ENCODE measurements at regions not wholly inside any gene's neighbourhood (a gene's known extent, or its start where the extent isn't known, plus 50 kb on each side); places are given as distances from the start of the nearest gene placed in this dataset.

DNA sequence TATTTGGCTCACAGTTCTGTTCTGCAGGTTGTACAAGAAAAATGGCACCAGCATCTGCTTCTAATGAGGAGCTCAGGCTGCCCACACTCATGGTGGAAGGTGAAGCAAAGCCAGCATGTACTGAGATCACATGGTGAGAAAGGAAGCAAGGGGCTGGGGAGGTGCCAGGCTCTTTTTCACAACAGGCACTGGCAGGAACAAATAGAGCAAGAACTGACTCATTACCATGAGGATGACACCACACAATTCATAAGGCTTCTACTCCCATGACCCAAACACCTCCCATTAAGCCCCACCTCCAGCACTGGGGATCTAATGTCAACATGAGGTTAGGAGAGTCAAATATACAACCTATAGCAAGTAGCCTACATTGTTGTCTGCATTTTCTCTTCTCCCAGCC is 522.6 kb downstream of the RFC3 start:
- DNase-seq: no peak

DNA sequence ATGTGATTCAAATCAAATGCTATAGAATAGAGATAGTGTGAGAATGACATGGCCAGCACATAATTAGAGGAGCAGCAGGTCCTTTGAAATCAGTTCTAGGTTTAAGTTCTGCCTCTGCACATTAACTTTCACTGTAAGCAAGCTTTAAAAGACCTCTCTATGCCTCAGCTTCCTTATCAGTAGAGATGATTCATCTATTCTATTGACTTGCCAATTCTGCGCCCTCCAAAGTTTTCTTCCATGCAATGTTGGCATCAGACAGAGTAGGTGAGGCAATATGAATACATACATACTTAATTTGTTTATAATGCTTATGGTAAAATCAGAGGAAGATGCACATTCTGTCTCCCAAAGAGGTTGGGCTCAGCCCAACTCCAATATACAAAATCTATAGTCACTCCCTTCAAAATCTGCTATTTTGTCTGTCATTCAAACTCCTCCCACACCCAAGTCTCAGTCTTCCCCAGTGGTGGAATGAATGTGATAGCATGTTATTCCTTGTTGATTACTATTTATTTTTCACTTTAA is 525.5 kb downstream of the RFC3 start:
- no peak for DNase-seq

DNA sequence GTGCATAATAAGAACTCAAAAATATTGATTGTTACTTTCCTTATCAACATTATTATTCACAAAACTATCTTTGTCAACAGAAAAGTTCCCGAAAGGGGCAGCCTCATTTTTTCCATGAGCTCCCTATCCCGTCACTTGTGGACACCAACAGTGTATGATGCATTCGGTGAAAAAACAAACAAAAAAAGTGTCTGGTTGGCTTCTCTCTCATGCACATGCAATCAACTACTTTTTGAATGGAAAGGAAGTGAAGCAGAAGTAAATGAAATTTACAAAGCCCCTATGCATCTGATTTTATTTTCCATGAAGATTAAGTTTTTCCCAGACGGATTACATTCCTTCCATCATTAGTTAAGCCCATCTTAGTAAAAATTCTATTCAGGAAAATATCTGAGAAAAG is 526.9 kb downstream of the RFC3 start:
- DNase-seq: no peak

GRCh38 chr13:34345258-34345965 is 527.5 kb downstream of the RFC3 start:
- DNase-seq: no peak

GRCh38 chr13:34346626-34347025 is 528.7 kb downstream of the RFC3 start:
- DNase-seq: no peak

DNA sequence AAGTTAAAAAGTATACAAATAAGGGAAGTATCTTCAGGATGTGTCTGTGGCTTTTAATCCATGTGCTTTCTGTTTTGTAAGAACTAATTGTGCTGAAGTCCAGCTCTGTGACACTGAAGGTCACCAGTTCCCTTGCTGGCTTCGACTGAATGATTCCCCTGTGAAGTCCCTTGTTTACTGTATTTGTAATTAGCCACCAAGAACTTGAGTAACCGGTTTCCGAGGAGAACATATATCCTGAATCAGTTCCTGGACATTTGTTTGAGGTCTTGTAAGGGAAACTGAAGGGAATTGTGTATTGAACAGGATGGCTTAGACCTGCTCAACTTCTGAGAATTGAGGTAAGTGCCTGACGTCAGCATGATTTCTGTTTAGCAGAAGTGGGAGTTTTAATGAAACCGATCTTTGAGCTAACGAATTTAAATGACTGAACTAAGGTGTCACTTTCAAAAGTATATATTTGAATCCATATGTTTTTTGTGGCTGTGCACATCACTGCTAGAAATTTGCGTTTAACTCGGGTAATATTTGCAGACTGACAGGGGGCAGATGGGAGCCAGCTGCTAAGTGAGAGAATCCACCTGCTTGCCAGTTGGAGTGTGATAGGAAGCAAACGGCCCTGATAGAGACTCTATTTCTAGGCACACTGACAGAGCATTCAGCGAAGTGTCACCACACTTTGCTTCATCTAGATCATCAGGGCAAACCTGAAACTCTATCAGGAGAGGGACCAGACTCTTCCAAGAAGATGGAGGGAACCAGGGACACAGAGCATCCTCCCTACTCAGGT is 530.0 kb downstream of the RFC3 start:
- peak; percentile 34 for DNase-seq

DNA sequence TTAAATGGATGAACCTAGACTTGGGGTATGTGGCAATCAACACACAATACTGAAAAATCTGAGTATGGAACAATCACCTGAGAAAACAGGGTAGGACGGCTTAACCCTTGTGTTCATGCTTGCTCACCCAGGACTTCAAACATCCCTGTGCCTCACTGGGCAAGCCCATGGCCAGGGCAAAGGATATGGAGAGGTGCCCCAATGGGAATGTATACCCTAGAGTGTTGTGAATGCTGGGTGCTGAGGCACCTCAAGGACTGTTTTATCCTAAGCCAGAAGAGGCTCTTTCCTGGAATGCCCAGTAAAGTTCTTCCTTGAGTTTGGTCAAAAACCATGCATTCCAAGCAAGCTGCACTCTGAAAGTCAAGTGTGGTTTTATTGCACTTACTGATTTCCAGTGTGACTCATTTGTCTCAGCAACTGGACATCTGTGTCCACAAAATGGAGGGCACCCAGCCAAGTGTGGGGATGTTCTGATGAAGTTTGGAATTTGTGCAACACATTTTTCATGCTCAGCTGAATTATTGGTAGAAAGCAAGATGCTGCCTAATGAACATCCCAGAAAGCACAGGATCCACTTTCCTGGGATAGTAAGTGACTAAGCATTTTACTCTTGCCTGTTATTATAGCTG is 531.3 kb downstream of the RFC3 start:
- no peak for DNase-seq

DNA sequence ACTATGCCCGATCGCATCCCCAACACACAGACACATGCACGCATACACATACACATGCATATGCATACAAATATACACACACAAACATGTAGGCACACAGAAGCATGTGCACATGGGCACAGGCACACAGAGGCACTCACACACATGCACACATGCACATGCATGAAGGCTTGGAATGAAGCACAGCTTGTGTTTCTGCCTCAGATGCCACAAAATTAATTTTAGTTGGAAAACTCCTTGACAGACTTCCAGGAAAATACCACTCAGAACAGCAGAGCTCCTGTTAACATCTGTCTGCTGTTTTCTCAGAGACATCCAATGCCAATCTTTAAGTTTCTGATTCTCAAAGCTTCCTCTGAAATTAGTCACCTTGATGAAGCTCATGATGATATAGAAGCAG is 532.7 kb downstream of the RFC3 start:
- no peak for DNase-seq

DNA sequence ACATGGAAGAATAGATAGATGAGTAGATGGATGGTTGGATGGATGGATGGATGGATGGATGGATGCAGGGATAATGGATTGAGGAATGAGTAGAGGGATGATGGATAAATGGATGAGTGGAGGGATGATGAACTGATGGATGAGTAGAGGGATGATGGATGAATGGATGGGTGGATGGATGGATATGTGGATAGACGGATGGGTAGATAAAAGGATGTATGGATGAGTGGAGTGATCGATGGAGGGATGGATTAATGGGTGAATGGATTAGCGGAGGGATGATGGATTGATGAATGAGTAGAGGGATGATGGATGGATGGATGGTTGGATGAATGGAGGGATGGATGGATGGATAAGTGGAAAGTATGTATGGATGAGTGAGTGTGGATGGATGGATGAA is 533.2 kb downstream of the RFC3 start:
- no peak for DNase-seq

GRCh38 chr13:34352958-34353357 is 535.0 kb downstream of the RFC3 start:
- DNase-seq: no peak

GRCh38 chr13:34356686-34357434 is 538.9 kb downstream of the RFC3 start:
- no peak for DNase-seq

DNA sequence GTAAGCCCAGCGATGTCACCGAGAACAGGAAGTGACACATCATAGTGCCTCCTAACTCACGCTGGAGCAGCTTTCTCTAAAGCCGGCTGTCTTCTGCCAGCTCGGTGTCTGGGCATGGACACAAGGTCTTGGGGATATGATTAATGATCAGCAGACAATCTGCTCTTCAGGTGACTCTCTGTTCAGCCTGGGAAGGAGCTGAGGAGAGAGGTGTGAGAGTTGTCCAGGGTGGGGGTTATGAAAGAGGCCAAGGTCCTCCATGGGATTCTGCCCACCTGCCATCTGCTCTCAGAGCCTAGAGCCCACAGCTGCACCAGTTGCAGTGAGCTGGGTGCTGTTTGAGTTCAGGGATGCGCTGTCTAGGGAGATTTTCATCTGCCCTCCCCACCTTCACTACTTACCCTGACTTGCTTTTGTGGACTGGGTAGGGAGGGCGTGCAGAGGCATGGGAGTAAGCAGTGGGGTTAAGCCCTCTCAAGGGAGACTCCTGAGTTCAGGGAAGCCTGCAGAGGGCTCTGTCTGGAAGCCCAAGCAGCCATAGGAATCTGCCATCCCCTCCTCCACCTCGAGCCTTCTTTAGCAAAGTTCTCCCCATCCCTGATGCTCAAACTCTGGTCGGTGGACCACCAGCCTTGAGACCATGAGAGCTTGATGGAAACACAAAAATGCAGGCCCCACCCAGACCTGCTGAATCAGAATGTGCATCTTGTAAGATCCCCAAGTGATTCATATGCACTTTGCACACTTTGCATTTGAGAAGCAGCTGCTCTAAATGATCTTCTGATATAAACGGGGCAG is 539.7 kb downstream of the RFC3 start:
- no peak for DNase-seq

GRCh38 chr13:34358811-34359513 is 541.0 kb downstream of the RFC3 start:
- DNase-seq: no peak

- no peak for DNase-seq
These were observed 542.8 kb downstream of the RFC3 start for GRCh38 chr13:34360702-34361101.

DNA sequence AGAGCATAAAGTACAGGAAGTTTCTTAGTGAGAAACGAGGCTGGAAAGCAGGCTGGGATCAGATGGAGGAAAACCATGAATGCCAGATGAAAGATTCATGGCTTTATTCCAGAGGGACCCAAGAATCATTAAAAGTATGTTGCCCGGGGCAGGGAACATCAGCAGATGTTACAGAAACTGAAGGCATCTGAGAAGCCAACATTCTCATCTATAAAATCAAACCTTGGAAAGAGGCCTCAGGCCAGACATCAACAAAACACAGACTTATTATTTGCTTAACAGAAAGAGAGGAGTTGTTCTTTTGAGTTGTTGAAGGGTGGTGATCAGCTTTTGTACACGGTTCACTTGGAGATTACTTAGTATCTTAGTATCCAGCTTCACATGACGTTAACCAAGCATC is 543.6 kb downstream of the RFC3 start:
- DNase-seq: no peak

- DNase-seq: no peak
These were observed 545.3 kb downstream of the RFC3 start for GRCh38 chr13:34363266-34363665.

GRCh38 chr13:34364633-34365032 is 546.7 kb downstream of the RFC3 start:
- DNase-seq: no peak

DNA sequence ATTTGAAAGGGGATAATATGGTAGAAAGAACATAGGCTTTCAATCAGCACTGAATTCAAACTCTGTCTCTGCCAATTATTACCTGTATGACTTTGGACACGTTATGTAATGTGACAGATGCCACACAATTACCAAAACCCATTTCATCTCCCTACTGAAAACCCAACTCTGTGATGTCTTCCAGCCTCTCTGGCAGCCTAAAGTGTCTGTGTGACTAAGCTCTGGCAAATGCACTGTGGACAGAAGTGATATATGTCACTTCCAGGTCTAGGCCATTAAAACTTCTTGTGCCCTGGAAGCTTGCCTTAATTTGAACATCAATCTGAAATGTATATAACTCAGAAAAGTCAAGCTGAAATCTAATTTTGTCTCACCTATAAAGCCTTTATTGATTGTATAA is 552.0 kb downstream of the RFC3 start:
- DNase-seq: no peak

- DNase-seq: no peak
These were observed 553.2 kb downstream of the RFC3 start for GRCh38 chr13:34371108-34371507.

- no peak for DNase-seq
These were observed 553.9 kb downstream of the RFC3 start for GRCh38 chr13:34371645-34372395.

DNA sequence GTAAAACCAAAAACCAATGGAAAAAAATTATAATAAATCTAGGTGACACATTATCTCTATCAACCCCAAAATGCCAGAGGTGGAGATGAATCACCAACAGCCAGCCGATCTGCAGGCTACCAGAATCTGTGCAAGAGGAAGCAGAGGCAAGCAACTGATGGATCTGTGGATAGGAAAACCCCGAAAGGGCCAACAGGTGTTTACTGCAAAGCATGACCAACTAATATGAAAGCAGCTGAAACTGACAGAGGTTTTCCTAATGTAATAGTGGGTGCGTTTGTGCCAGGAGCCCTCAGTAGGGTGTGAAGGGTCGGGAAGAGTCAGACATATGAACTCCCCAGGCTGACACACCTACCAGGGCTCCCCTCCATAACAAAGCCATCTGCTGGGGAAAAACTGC is 554.6 kb downstream of the RFC3 start:
- DNase-seq: no peak
